Neural cell (in vitro differentiated cells): ENCODE measurements at regions not wholly inside any gene's neighbourhood (a gene's known extent, or its start where the extent isn't known, plus 50 kb on each side); places are given as distances from the start of the nearest gene placed in this dataset.

Source experiments
- H2AFZ ChIP-seq: fragments of 200-600, 300-800 bp; sonication (generic), shearing (Covaris generic); 2 replicates; pipeline ENCODE4 v1.6.0; 2014; ENCODE audit warnings: low read depth, mild to moderate bottlenecking, antibody characterized with exemption, low read length, moderate library complexity
- H3F3A ChIP-seq: fragments of 200-600 bp; shearing (Covaris generic); 2 replicates; pipeline ENCODE4 v1.6.1; 2016; ENCODE audit warnings: mild to moderate bottlenecking, moderate library complexity, mixed read lengths, antibody characterized with exemption, low read length; ENCODE audit not compliant: insufficient read depth, poor library complexity, severe bottlenecking
- H3K27ac ChIP-seq: fragments of 200-600, 300-800 bp; sonication (generic), shearing (Covaris generic); 2 replicates; pipeline ENCODE4 v1.5.1; 2014; ENCODE audit warnings: mild to moderate bottlenecking, low read length, moderate library complexity
- H3K27me3 ChIP-seq: fragments of 300-800, 200-600 bp; sonication (generic), shearing (Covaris generic); 2 replicates; pipeline ENCODE4 v1.6.0; 2014; ENCODE audit warnings: mild to moderate bottlenecking, low read depth, low read length, moderate library complexity; ENCODE audit not compliant: insufficient read depth
- H3K36me3 ChIP-seq: fragments of 300-800, 200-600 bp; sonication (generic), shearing (Covaris generic); 2 replicates; pipeline ENCODE4 v1.5.1; 2014; ENCODE audit warnings: mild to moderate bottlenecking, antibody characterized with exemption, low read length, moderate library complexity; ENCODE audit not compliant: insufficient read depth
- H3K4me2 ChIP-seq: fragments of 300-800, 200-600 bp; sonication (generic), shearing (Covaris generic); 2 replicates; pipeline ENCODE4 v1.6.0; 2014; ENCODE audit warnings: mild to moderate bottlenecking, low read length
- H3K4me3 ChIP-seq: fragments of 300-800, 200-600 bp; sonication (generic), shearing (Covaris generic); 2 replicates; pipeline ENCODE4 v1.5.1; 2014; ENCODE audit warnings: mild to moderate bottlenecking, low read length, moderate library complexity
- H3K79me2 ChIP-seq: fragments of 200-600 bp; shearing (Covaris generic); replicated peaks from 2 replicates; pipeline ENCODE4 v1.6.0; 2014; ENCODE audit warnings: mild to moderate bottlenecking, low read length, moderate library complexity; ENCODE audit not compliant: insufficient read depth
- H3K9ac ChIP-seq: fragments of 300-800, 200-600 bp; sonication (generic), shearing (Covaris generic); 2 replicates; pipeline ENCODE4 v1.6.1; 2016; ENCODE audit warnings: mild to moderate bottlenecking, low read length, mixed read lengths
- H3K9me2 ChIP-seq: fragments of 200-600 bp; shearing (Covaris generic); 2 replicates; pipeline ENCODE4 v1.6.1; 2016; ENCODE audit warnings: mild to moderate bottlenecking, low read length, mixed read lengths; ENCODE audit not compliant: insufficient read depth
- H3K9me3 ChIP-seq: fragments of 200-600, 300-800 bp; sonication (generic), shearing (Covaris generic); 2 replicates; pipeline ENCODE4 v1.6.1; 2016; ENCODE audit warnings: mild to moderate bottlenecking, mixed run types, low read length, moderate library complexity, mixed read lengths
- H4K20me1 ChIP-seq: fragments of 200-600 bp; shearing (Covaris generic); 2 replicates; pipeline ENCODE4 v1.6.1; 2016; ENCODE audit warnings: mild to moderate bottlenecking, mixed run types; ENCODE audit not compliant: insufficient read depth
- CTCF ChIP-seq: fragments of 450-650 bp; IDR thresholded peaks from 2 replicates; pipeline ENCODE4 v1.5.1; 2014; ENCODE audit warnings: antibody characterized with exemption, mild to moderate bottlenecking, moderate library complexity; ENCODE audit not compliant: poor library complexity, severe bottlenecking
- EP300 ChIP-seq: fragments of 450-650 bp; conservative IDR thresholded peaks from 2 replicates; pipeline ENCODE4 v1.6.1; 2014; ENCODE audit warnings: antibody characterized with exemption, mild to moderate bottlenecking, moderate library complexity; ENCODE audit not compliant: poor library complexity, severe bottlenecking
- EZH2 ChIP-seq: fragments of 200-600, 300-800 bp; shearing (Covaris generic), sonication (generic); IDR thresholded peaks from 2 replicates; pipeline ENCODE4 v1.6.1; 2014; ENCODE audit warnings: antibody characterized with exemption, low read length, borderline replicate concordance, mild to moderate bottlenecking; ENCODE audit not compliant: insufficient read depth, poor library complexity, severe bottlenecking
- MXI1 ChIP-seq: fragments of 450-650 bp; conservative IDR thresholded peaks from 2 replicates; pipeline ENCODE4 v1.6.1; 2014; ENCODE audit warnings: antibody characterized with exemption, mild to moderate bottlenecking; ENCODE audit not compliant: poor library complexity, severe bottlenecking
- POLR2AphosphoS5 ChIP-seq: IDR thresholded peaks from 2 replicates; pipeline ENCODE4 v1.6.1; 2012
- RAD21 ChIP-seq: fragments of 450-650 bp; conservative IDR thresholded peaks from 2 replicates; pipeline ENCODE4 v1.6.1; 2014; ENCODE audit warnings: antibody characterized with exemption, mild to moderate bottlenecking, moderate library complexity
- REST ChIP-seq: IDR thresholded peaks from 2 replicates; pipeline ENCODE4 v1.6.1; 2012; ENCODE audit warnings: borderline replicate concordance
- SMC3 ChIP-seq: fragments of 450-650 bp; conservative IDR thresholded peaks from 2 replicates; pipeline ENCODE4 v1.6.1; 2014; ENCODE audit warnings: antibody characterized with exemption, mild to moderate bottlenecking, moderate library complexity; ENCODE audit not compliant: poor library complexity
- TAF1 ChIP-seq: IDR thresholded peaks from 2 replicates; pipeline ENCODE4 v1.6.1; 2012; ENCODE audit warnings: low read depth

- Histone ChIP-seq H3K79me2 (no peaks in the 10 kb centered on the region), H3F3A (no peaks in the 10 kb centered on the region), H3K4me3 (no peak overlapping the region), H2AFZ (no peak overlapping the region), H4K20me1 (no peaks in the 10 kb centered on the region), H3K36me3 (no peaks in the 10 kb centered on the region), H3K4me2 (no peak overlapping the region), H3K27ac (no peak overlapping the region), H3K9ac (no peak overlapping the region), H3K9me3 (peaks cover 7% of the 10 kb centered on the region), H3K27me3 (no peaks in the 10 kb centered on the region), H3K9me2 (no peaks in the 10 kb centered on the region)
- TF ChIP-seq EP300 (no peak), SMC3 (no peak), CTCF (no peak)
These were observed 593.1 kb upstream of the CDH5 start for GRCh38 chr16:65773301-65773874.

- TF ChIP-seq SMC3 (no peak), MXI1 (no peak), TAF1 (no peak), POLR2AphosphoS5 (no peak), REST (no peak), EZH2 (no peak), RAD21 (no peak), CTCF (no peak), EP300 (no peak)
- H4K20me1 ChIP-seq: no peaks in the 10 kb centered on the region
- H3F3A ChIP-seq: no peaks in the 10 kb centered on the region
- no peaks in the 10 kb centered on the region for H3K9me2 ChIP-seq
- no peak overlapping the region for H3K27ac ChIP-seq
- H3K79me2 ChIP-seq: no peaks in the 10 kb centered on the region
- H3K4me2 ChIP-seq: no peak overlapping the region
- no peak overlapping the region for H3K4me3 ChIP-seq
- no peak overlapping the region for H3K9ac ChIP-seq
- no peaks in the 10 kb centered on the region for H3K27me3 ChIP-seq
- peaks cover 7% of the 10 kb centered on the region for H3K9me3 ChIP-seq
- no peaks in the 10 kb centered on the region for H3K36me3 ChIP-seq
- H2AFZ ChIP-seq: no peak overlapping the region
These were observed 594.3 kb upstream of the CDH5 start for GRCh38 chr16:65772134-65772732.
